ENCODE measurements at regions not wholly inside any gene's neighbourhood (a gene's known extent, or its start where the extent isn't known, plus 50 kb on each side); places are given as distances from the start of the nearest gene placed in this dataset.

GRCh38 chr13:44149821-44150220 lies 223.8 kb upstream of the SERP2 start:
- Histone ChIP-seq H3K36me3 (no peaks in the 10 kb centered on the region), H3K4me3 (ENCODE audit: low read depth in 1 of 2, low read length in 1 of 2) (no peak overlapping the region), H3K9me3 (no peaks in the 10 kb centered on the region), H3K4me1 (ENCODE audit: control insufficient read depth in 1 of 2, insufficient read depth in 1 of 2, low read depth in 1 of 2, low read length in 1 of 2) (no peaks in the 10 kb centered on the region), H3K27ac (no peak overlapping the region), H3K27me3 (no peaks in the 10 kb centered on the region)
- no peak for TF ChIP-seq CTCF (IDR thresholded peaks at IDR 0.05)

DNA sequence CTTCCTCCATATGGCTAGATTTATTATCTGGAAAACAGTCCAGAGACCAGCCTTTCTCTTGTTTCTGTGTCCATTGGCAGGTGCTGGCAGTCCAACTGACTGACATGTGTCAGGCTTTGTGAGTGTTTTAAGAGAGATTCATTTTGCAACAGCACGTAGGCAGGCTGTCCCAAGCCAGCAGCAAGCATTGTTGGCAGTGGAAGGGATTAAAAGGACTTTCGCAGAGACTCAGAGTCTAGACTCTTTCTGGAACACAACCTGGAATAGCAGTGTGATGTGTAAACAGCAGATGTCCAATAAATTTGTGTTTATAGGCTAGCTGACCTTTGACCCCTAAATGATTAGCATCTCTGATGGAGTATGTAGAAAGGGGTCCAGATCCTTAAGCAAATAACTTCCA lies 222.2 kb upstream of the SERP2 start:
- no peaks in the 10 kb centered on the region for H3K4me1 ChIP-seq (ENCODE audit: control insufficient read depth in 1 of 2, insufficient read depth in 1 of 2, low read depth in 1 of 2, low read length in 1 of 2)
- TF ChIP-seq CTCF (IDR thresholded peaks at IDR 0.05) = no peak
- no peak overlapping the region for H3K4me3 ChIP-seq (ENCODE audit: low read depth in 1 of 2, low read length in 1 of 2)
- H3K27me3 ChIP-seq = no peaks in the 10 kb centered on the region
- no peaks in the 10 kb centered on the region for H3K36me3 ChIP-seq
- no peak overlapping the region for H3K27ac ChIP-seq
- H3K9me3 ChIP-seq = no peaks in the 10 kb centered on the region

DNA sequence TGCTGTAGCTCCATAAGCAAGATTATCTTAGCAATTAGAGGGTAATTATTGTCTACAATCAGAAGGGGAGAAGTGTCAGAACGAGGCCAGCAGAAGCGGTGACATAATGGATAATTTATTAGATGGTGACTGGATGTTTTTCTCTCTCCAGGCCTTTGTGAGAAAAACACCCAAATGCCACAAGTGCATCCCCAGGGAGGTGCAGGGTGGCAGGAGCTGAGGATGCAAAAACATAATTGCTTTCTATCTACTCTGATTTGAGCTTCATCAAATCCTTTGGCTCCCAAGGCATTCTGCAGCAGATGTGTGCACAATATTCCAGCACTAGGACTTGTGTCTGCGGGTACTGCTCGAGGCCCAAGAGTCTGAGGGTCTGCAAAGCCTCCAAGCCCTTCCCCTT lies 220.1 kb upstream of the SERP2 start:
- Histone ChIP-seq H3K27me3 (no peaks in the 10 kb centered on the region), H3K9me3 (no peaks in the 10 kb centered on the region), H3K4me1 (ENCODE audit: control insufficient read depth in 1 of 2, insufficient read depth in 1 of 2, low read depth in 1 of 2, low read length in 1 of 2) (peaks cover 10 to 13% of the 10 kb centered on the region in 2 experiments), H3K36me3 (no peaks in the 10 kb centered on the region), H3K4me3 (ENCODE audit: low read depth in 1 of 2, low read length in 1 of 2) (no peak overlapping the region), H3K27ac (no peak overlapping the region)
- no peak for TF ChIP-seq CTCF (IDR thresholded peaks at IDR 0.05)

DNA sequence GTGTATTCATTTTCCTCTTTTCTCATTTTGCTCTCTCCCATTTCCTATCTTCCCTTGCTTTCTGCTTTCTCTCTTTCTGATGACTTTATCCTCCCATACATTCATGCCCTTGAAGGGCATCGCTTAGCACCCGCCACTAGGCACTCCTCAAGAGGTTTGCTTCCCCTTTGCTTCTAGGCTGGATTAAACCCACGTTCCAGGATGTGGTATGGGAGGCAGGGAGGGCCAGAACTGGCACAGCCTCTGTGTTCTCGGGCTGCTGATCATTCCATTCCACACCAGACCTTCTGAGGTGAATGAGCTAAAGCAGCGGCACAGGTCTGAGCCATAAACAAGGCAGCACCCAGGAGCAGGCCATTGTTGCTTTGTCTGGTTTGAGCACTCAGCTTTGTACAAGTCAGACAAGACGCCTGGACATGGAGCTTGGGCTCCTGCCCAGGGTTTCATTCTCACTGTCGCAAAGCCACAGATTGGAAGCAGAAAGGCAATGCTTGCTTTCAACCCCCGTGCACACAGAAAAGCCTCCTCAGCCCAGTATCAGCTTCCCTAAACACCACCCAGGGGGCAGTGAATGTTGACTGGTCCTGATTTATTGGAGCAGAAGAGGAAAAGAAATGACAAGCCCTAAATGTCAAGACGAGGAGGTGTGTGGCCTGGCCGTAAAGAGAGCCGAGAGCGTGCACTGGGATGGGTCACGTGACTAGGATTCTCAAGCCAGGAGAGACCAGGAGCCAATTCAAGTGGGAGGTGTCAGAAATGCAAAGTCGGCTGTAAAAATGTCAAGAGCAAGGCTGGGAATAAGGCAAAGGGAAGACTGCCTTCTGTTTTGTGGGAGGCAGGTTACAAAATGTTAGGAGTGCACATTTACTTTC lies 218.0 kb upstream of the SERP2 start:
- Histone ChIP-seq H3K27me3 (no peaks in the 10 kb centered on the region), H3K4me3 (ENCODE audit: low read depth in 1 of 2, low read length in 1 of 2) (no peak overlapping the region), H3K27ac (no peak overlapping the region), H3K9me3 (no peaks in the 10 kb centered on the region), H3K36me3 (no peaks in the 10 kb centered on the region), H3K4me1 (ENCODE audit: control insufficient read depth in 1 of 2, insufficient read depth in 1 of 2, low read depth in 1 of 2, low read length in 1 of 2) (peaks cover 10 to 13% of the 10 kb centered on the region in 2 experiments)
- TF ChIP-seq CTCF (IDR thresholded peaks at IDR 0.05) = no peak

DNA sequence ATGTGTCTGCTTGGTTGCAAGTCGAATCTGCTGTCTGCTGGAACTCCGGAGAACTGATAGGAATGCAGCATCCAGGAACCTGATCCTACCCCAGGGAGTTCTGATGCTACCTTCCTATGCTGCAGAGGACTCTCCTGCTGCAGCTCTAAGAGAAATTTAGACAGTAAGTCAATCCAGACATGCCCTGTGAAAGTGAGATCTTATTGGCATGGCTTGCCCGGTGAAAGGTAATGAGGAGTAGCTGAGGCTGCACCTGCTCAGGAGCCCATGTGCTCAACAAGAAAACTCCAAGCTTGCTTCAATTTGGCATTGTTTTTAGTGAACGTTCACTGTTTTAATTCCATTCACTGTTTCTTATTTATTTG lies 217.3 kb upstream of the SERP2 start:
- Histone ChIP-seq H3K36me3 (no peaks in the 10 kb centered on the region), H3K27ac (no peak overlapping the region), H3K4me3 (ENCODE audit: low read depth in 1 of 2, low read length in 1 of 2) (no peak overlapping the region), H3K4me1 (ENCODE audit: control insufficient read depth in 1 of 2, insufficient read depth in 1 of 2, low read depth in 1 of 2, low read length in 1 of 2) (peaks cover 10 to 13% of the 10 kb centered on the region in 2 experiments), H3K27me3 (no peaks in the 10 kb centered on the region), H3K9me3 (no peaks in the 10 kb centered on the region)
- TF ChIP-seq CTCF (IDR thresholded peaks at IDR 0.05) = no peak

Measured in neutrophil (primary cell).